Fibroblast of skin of right biceps (primary cell): ENCODE measurements at regions not wholly inside any gene's neighbourhood (a gene's known extent, or its start where the extent isn't known, plus 50 kb on each side); places are given as distances from the start of the nearest gene placed in this dataset.
"Not testable (repeated sequence)": the region's sequence is repeated elsewhere in the genome, so short reads cannot be mapped to it uniquely, and the experiment has no call there.

Experiments used
- DNase-seq: peaks from one replicate; pipeline ENCODE4 v3.0.0-alpha.2; 2013

DNA sequence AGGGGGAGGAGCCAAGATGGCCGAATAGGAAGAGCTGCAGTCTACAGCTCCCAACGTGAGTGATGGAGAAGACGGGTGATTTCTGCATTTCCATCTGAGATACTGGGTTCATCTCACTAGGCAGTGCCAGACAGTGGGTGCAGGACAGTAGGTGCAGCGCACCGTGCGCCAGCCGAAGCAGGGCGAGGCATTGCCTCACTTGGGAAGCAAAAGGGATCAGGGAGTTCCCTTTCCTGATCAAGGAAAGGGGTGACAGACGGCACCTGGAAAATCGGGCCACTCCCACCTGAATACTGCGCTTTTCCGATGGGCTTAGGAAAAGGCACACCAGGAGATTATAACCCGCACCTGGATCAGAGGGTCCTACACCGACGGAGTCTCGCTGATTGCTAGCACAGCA is 121.1 kb upstream of the SESTD1 start:
- DNase-seq, result not testable (repeated sequence)

DNA sequence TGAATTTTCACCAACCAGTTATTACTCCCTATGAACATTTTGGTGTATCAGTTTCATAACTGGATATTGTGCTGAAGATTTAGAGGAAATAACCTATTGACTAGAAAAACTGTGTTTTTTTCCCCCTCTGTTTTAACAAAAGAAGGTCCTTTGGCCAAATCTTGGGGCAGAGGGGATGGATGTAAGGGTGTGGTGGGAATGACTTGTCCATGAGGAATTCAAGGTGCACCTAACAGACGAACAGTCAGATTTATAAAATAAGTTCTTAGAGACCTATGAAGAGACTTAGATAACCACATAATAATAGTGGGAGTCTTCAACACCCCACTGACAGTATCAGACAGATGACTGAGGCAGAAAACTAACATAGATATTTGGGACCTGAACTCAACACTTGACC is 119.3 kb upstream of the SESTD1 start:
- DNase-seq, result no peak

DNA sequence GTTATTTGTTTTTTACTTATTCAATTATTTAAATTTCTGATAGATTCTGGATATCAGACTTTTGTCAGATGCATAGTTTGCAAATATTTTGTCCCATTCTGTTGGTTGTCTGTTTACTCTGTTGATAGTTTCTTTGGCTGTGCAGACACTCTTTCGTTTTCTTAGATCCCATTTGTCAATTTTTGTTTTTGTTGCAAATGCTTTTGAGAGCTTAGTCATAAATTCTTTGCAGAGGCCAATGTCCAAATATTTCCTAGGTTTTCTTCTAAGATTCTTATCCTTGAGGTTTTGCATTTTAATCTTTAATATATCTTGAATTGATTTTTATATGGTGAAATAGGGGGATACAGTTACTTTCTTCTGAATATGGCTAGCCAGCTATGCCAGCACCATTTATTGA is 112.7 kb upstream of the SESTD1 start:
- peak; percentile 12 for DNase-seq

DNA sequence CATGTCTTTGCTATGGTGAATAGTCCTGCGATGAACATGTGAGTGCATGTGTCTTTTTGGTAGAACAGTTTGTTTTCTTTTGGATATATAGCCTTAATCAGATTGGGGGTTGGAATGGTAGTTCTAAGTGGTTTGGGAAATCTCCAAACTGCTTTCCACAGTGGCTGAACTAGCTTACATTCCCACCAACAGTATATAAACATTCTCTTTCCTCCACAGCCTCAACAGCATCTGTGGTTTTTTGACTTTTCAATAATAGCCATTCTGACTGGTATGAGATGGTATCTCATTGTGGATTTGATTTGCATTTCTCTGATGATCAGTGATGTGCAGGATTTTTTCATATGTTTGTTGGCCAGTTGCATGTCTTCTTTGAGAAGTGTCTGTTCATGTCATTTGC is 112.2 kb upstream of the SESTD1 start:
- DNase-seq, result peak; percentile 60

DNA sequence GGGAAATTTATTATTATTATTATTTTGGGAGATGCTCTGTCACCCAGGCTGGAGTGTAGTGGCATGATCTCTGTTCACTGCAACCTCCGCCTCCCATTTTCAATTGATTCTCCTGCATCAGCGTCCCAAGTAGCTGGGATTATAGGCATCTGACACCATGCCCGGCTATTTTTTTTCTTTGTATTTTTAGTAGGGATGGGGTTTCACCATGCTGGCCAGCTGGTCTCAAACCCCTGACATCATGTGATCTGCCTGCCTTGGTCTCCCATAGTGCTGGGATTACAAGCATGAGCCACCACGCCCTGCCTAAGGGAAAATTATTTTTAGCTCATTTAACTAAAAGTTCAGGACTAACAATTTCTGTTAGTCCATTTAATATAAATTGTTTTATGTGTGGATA is 109.2 kb upstream of the SESTD1 start:
- DNase-seq, result no peak

DNA sequence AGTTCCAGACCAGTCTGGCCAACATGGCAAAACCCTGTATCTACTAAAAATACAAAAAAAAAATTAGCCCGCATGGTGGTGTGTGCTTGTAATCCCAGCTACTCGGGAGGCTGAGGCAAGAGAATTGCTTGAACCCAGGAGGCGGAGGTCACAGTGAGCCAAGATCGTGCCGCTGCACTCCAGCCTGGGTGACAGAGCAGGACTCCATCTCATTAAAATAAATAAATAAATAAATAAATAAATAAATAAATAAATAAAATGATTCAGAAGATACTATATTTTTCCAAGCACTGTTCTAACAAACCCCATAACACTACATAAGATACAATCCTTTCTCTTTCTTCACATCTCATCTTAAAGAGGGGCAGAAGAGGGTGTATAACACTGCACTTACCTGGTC is 100.9 kb upstream of the SESTD1 start:
- not testable (repeated sequence) for DNase-seq

DNA sequence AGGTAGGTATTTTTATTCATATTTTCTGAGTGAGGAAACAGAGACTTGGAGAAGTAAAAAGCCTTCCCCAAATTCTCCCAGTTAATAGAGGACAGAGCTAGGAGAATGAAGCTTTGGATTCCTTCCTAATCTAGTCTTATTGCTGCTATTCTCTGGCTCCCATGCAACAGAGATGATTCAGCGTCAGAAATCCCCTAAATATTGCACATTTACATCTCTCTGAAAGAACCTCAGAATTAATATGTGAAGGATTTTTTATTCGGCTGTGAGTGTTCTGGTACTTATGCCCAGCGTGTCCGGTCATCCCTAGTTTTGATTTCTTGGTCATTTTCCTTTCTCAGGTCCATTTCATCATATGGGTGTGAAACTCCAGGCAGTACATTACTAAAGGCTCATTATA is 91.2 kb upstream of the SESTD1 start:
- no peak for DNase-seq

DNA sequence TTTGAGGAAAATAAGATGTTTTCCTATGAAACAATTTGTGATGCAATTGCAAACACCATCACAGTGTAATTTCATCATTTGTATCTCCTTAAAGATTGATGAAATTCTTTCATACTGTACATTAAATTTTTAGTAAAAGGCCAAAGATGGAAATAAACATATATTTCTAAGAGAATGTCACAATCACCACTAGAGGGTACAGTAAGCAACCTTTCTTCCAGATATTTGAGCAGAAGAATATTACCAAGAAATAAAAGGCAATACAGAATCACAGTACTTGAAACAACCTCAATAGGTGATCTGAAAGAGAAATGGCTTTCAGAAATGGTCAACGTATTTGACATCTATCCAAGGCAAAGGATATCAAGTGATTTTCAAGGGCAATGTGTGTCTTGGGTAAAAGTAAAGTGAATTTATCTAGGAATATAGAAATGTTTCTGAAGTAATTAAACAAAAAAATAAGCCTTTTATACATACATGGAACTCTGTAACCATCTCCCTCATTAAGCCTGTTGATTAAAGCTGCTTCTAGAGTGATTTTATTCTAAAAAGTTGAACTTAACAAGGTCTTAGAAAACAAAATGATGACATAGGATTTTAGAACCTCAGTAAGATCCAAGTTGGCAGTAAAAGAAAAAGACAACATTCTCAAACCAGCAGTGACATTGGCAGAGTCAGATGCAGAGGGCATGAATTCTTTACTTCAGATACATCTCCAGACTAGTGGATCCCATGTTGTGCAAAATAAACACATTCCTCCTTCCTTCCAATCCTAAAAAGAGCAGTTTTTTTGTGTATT is 90.3 kb upstream of the SESTD1 start:
- DNase-seq, result no peak

DNA sequence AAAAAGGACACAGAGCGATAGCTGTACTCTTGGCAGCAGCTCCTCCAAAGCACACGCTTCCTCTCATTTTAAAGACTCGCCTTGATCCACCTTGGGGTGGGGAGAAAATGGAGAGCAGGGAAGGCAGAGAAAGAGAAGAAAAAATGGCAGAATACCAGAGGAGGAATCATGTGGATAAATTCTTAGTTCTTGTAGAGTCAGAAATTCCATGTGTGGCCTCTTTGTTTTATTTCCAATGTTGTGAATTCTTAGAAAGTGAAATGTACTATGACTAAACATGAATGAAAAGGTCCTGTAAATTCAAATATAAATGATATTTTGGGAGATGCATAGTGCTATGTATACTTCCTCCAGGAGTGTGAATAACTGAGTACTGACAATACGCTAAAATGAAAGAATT is 89.7 kb upstream of the SESTD1 start:
- DNase-seq, result no peak

DNA sequence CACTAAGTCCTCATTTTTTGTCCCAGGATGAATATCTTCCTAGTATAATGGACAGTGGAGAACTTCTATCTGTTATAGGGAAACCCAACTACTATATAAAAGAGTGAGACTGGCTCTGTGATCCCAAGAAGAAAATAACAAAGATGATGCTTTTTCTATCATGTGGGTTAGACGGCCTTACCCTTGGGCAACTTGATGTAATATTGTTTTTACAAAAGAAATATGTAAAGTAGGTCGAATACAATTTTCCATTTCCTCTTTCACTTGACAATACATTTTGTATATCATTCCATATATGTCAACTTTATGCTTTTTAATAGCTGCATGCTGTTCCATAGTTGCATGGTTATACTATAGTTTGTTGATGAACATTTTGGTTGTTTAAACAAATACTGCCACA is 87.5 kb upstream of the SESTD1 start:
- no peak for DNase-seq

DNA sequence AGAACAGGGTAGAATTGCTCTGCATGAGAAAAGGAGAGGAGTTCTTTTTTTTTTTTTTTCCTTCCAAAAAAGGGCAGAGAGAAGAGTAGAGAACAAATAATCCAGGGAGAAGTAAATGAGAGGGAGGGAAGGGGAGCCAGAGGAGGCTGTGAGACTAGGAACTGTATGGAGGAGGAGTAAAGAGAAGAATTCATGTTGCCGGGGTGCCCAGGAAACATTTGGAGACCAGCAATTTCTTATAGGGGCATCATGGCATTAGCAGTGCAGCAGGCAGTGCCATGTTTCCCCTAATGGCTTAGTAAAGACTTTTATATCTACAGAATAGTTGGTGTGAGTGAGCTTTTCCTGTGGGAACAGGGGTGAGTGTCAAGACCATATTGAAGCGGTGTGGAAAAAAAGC is 86.4 kb upstream of the SESTD1 start:
- DNase-seq, result no peak

DNA sequence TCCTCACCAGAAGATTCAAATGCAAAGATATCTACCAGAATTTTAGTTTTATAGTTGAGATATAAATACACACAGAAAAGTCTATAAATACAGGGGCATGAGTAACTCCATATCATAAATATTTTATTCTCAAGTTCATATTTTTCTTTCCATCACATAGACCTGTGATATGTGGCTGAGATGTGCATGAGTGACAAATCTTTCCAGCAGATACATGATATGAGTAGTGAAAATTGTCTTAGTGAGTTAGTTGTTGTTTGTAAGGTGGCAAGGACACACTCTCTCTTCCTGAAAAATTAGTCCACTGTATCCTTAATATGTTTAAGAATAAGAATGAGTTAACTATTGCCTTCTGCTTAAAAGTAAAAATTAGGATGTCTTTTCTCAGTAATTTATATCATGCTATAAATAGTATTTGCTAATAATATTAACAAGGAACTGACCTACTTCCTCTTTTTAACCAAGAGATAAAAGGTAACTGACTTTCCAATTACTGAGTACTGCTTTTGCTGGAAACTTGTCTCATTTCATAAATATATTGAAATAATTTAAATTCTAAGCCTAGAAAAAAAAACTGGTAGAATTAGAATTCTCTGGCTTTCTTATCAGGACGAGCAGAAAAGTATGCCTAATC is 85.2 kb upstream of the SESTD1 start:
- no peak for DNase-seq

DNA sequence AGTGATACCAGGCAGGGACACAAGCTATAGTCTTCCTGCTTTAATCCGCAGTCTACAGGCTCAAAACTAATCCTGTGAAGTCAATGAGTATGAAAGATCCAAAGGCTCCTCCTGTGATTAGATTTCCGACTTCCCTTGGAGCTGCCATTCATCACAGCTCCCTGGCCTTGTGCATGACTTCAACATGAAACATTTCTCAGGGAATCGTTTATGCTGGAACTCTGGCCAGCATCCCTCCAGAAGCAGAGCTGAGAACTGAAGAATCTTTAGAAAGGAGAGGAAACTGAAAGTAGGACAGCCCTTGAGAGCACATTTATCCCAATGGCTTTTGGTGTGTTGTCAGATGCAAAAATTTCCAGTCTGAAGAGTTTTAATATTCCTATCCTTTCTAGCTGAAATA is 84.3 kb upstream of the SESTD1 start:
- no peak for DNase-seq

DNA sequence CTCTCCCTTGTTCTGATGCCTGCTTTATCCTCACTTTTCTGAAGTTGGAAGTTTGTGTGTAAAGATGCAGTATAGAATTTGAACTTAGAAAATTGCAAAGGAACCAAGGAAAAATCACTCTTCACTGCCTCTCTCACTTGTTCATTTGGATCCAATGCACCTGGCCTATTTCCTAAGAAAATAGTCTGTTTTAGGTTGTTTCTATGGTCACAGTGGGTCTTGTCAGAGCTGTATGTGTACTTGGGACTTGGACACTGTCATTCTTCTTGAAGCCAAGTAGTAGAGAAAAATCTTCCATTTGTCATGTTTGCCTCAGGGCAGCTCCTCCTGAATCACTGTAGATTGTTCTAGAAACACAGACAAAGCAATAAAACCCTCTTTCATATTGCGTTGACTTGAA is 80.3 kb upstream of the SESTD1 start:
- DNase-seq, result no peak

DNA sequence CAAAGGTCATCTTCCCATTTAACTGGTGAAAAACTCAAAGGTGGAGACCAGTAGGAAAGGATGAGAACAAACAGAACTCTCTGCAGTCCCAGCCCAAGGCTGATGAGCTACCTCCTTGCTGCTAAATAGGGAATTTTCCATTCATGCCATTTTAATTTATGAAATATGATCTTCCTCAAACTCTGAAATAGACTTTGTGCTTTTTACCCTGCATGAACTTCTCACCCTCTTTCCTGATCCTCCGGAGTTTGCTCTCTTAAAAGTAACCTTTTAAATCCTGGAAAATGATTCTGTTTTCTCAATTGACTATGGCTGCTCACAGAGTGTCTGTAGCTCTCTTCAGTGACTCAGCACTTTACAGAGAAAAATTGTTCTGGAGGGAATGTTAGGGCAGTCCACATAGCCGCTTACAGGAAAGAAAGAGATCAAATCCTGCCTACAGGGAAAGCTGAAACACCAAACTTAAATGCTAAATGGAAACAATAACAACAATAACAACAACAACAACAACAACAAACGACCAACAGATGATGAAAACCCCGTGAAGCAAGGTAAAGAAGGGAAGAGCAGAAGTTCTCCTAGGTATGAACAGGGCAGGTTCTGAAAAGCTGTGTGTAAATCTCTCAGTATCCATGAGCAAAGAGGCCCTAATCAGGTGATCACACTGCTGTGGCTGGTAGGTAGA is 79.8 kb upstream of the SESTD1 start:
- DNase-seq, result peak; percentile 34

DNA sequence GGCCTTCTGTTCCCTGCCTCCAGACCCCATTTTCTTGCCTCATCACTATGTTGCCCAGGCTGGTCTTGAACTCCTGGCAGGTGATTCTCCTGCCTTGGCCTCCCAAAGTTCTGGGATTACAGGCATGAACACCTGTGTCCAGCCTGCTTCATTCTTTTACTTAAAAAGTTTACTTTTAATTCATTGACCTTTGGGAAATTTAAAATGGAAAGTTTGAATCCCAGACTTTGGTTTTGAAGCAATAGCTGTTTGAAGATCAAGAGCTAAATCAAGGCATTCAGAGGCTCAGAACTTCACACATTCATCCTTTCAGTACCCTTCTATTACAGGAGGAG is 79.3 kb upstream of the SESTD1 start:
- no peak for DNase-seq

DNA sequence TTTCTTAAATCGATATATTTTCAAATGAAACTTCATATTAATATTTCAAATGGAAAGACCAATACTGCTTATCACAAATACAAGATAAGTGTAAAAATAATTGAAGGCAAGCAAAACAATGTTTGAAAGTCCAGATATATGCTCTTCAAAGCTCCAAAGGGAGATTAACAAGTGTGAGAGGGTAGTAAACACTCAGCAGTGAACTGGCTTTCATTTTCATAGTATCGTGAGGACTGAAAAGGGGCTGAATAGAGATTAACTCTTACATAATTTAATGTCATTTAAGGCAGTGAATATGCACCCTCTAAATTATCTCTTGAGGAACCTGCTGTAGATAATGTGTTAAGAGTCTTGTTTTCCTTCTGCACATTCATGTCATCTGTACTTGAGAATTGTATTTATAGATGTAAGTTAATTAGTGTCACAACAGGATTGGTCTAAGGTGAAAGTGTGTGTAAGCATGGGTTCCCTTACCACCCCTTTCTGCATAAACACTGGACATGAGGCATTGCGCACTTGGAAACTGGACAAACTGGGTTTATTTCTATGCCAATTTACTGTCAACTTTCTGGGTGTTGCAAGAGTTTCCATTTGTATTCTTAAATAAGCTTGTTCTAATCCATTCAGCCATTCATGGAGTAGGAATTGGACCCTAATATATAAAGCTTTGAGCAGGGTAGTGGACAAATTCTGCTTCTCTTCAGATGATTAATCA is 76.7 kb upstream of the SESTD1 start:
- no peak for DNase-seq

DNA sequence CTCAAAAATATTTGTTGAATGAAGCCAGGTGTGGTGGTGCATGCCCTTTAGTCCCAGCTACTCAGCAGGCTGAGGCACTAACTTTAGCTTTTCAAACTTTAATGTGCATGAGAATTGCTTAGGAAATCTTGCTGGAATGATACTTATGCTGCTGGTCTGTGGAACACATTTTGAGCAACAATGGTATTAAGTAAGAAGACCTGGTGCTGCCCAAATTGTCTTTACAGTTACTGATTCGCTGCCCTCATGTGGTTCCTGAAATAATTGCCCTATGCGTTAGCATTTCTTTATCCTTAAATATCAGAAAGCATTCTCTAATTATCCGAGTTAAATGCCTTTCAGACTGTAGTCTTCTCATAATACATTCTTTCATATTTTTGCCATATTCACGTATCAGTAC is 76.0 kb upstream of the SESTD1 start:
- DNase-seq, result peak; percentile 15

DNA sequence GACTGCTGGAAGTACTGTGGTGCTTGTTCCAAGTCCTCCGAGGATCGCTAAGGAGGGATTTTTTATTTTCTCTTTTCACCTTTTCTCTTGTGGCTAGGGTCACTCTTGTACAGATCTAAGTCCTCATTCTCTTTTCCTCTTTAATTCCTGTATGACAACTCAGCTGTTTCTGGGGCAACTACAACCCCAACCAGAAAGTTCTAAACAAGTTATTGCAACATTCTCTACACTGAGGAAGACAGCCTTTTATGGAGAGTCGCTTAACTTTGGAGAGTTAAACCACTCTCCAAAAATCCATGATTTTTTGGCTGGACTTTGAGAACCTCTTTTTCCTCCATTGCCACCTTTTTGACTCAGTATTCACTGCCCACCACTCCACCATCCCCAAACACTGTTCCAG is 74.0 kb upstream of the SESTD1 start:
- DNase-seq, result no peak

DNA sequence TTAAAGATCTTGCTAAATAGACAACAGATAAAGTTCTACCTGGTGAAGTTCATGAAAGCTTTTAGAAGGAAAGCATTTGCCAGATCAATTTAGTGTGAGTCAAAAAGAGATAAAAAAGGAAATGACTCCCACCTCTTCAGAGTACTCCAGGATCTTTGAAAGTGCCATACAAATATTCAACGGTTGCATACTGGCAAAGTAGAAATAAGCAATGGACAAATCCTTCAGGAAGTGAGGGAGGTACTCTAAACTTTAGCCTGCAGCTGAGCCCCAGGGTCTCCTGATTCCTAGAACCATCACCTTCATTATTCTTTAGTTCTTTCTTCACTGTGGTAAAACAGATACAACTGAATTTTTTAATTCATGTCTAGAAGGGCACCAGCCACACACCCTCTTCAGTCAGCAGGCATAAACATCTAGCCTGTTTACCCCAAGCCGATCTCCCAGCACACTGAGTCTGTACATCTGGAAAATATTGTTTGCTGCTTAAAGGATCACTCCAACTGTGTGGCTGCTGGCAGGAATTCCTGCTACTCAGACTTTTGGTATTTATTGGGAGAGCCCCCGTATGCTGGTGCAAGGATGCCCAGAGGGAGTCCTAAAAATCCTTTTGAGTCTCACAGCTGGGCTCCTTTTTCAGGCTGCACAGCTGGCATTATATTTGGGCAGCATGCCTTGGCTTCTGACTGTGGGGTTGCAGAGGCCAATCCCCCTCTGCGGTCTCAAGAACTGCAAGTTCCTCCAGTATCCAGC is 72.3 kb upstream of the SESTD1 start:
- DNase-seq, result peak; percentile 51

DNA sequence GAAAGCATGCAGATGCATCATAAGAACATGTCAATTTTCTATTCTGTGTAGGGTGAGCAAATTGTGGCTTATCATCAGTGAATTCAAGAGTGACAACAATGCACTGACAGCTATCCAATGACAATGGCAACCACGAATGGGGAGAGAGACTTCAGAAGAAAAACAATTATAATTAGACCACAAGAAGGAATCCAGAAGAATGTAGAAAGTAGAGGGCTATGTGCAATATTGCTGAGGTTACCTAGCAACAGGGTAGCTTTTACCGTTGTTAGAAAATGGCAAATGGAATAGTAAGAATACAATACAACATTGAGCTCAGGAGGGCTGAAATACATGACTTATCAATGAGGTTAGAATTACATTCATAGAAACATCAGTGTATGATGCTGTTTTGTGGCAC is 71.1 kb upstream of the SESTD1 start:
- peak; percentile 23 for DNase-seq

DNA sequence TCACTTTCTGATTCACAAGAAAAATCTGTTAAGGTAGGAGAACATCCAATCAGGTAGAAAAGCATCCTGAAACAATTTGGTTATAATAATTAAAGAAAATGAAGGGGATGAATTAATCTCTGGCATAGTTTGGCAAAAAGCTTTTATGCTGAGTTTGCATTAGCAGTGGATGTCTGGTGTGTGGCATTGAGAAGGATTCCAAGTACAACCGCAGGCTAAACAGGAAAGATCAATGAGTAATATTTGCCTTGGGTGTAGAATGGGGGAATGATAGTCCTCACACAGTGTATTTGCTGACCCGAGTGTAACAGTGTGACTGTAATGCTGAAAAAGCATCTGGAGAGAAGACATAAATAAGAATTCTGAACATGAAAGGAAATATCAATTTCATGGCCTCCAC is 68.3 kb upstream of the SESTD1 start:
- peak; percentile 44 for DNase-seq

DNA sequence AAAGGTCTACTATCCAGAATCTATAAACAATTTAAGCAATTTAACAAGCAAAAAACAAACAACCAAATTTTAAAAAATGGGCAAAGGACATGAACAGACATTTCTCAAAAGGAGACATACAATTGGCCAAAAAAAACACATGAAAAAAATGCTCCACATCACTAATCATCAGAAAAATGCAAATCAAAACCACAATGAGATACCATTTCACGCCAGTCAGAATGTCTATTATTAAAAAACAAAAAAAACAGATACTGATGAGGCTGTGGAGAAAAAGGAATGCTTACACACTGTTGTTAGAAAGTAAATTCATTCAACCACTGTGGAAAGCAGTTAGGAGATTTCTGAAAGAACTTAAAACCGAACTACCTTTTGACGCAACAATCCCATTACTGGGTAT is 66.4 kb upstream of the SESTD1 start:
- DNase-seq, result peak; percentile 24
